Middle frontal gyrus (tissue), 1 donor: ENCODE measurements at regions not wholly inside any gene's neighbourhood (a gene's known extent, or its start where the extent isn't known, plus 50 kb on each side); places are given as distances from the start of the nearest gene placed in this dataset.

Source experiments
- DNase-seq: peaks from one replicate; pipeline ENCODE4 v3.0.0-alpha.2; 2015; ENCODE audit warnings: low spot score; ENCODE audit errors: extremely low spot score

GRCh38 chr2:8581601-8582041 is 100.2 kb upstream of the ID2 start:
- no peak for DNase-seq

GRCh38 chr2:8582191-8582590 is 99.7 kb upstream of the ID2 start:
- DNase-seq, result no peak

GRCh38 chr2:8582651-8583399 is 99.0 kb upstream of the ID2 start:
- no peak for DNase-seq

GRCh38 chr2:8583400-8584173 is 98.3 kb upstream of the ID2 start:
- DNase-seq, result no peak

- no peak for DNase-seq
Observed at GRCh38 chr2:8584174-8585066, 97.4 kb upstream of the ID2 start.

GRCh38 chr2:8586457-8587051 is 95.3 kb upstream of the ID2 start:
- no peak for DNase-seq

GRCh38 chr2:8587251-8587791 is 94.5 kb upstream of the ID2 start:
- no peak for DNase-seq

GRCh38 chr2:8587920-8588830 is 93.7 kb upstream of the ID2 start:
- no peak for DNase-seq

- no peak for DNase-seq
Observed at GRCh38 chr2:8588831-8589191, 93.0 kb upstream of the ID2 start.

- DNase-seq, result no peak
Observed at GRCh38 chr2:8589721-8590120, 92.1 kb upstream of the ID2 start.

- no peak for DNase-seq
Observed at GRCh38 chr2:8590938-8591337, 90.9 kb upstream of the ID2 start.

- no peak for DNase-seq
Observed at GRCh38 chr2:8592736-8593135, 89.1 kb upstream of the ID2 start.

- no peak for DNase-seq
Observed at GRCh38 chr2:8593243-8593642, 88.6 kb upstream of the ID2 start.

GRCh38 chr2:8594731-8595427 is 87.0 kb upstream of the ID2 start:
- no peak for DNase-seq

- no peak for DNase-seq
Observed at GRCh38 chr2:8595428-8595805, 86.4 kb upstream of the ID2 start.

GRCh38 chr2:8595811-8596600 is 85.8 kb upstream of the ID2 start:
- no peak for DNase-seq

- DNase-seq, result no peak
Observed at GRCh38 chr2:8597094-8597493, 84.8 kb upstream of the ID2 start.

- DNase-seq, result no peak
Observed at GRCh38 chr2:8597559-8598225, 84.2 kb upstream of the ID2 start.
